IMR-90 (cell line): ENCODE measurements at regions not wholly inside any gene's neighbourhood (a gene's known extent, or its start where the extent isn't known, plus 50 kb on each side); places are given as distances from the start of the nearest gene placed in this dataset.

Experiments
- ATAC-seq: fragments of 200-7000 bp; cut with Tn5 transposase; 2 replicates; pipeline ENCODE4 v1.9.1; 2020; ENCODE audit warnings: low read depth, mild to moderate bottlenecking, moderate library complexity
- BruUV-seq: library from RNA; stranded (reverse); fragments of 400-500 nt; replicated peaks from 2 replicates; lab custom pipeline; 2021; lab: Mats Ljungman, UMichigan
- CTCF ChIA-PET: fragments of 300-600 bp; formaldehyde crosslinking; extraction: SDS; loops from one replicate; lab custom pipeline; 2021; ENCODE audit warnings: antibody characterized with exemption; lab: Yijun Ruan, JAX
- POLR2A ChIA-PET: fragments of 300-600 bp; sonication (Branson Sonifier 250); formaldehyde crosslinking; loops from one replicate; lab custom pipeline; 2022; ENCODE audit warnings: antibody characterized with exemption; ENCODE audit not compliant: unreplicated experiment; lab: Charles Lee
- DNase-seq: peaks from one replicate; pipeline ENCODE4 v3.0.0; 2013
- H2AFZ ChIP-seq: replicated peaks from 2 replicates; pipeline ENCODE3; 2013; ENCODE audit warnings: low read length, mild to moderate bottlenecking; ENCODE audit not compliant: poor library complexity
- H2AK5ac ChIP-seq: 2 replicates; pipeline ENCODE4 v1.6.1; 2013; ENCODE audit warnings: low read depth, low read length, inconsistent platforms
- H2AK9ac ChIP-seq: replicated peaks from 2 replicates; pipeline ENCODE3; 2013; ENCODE audit warnings: mild to moderate bottlenecking, low read depth, low read length, moderate library complexity; ENCODE audit not compliant: poor library complexity
- H2BK120ac ChIP-seq: 2 replicates; pipeline ENCODE4 v1.6.1; 2013; ENCODE audit warnings: low read depth, low read length, inconsistent platforms
- H2BK15ac ChIP-seq: 3 replicates; pipeline ENCODE4 v1.6.1; 2013; ENCODE audit warnings: low read depth, low read length, inconsistent platforms
- H2BK20ac ChIP-seq: 2 replicates; pipeline ENCODE4 v1.6.1; 2013; ENCODE audit warnings: low read depth, mild to moderate bottlenecking, inconsistent platforms, low read length, moderate library complexity
- H2BK5ac ChIP-seq: 2 replicates; pipeline ENCODE4 v1.6.1; 2013; ENCODE audit warnings: mild to moderate bottlenecking, low read depth, low read length, inconsistent platforms; ENCODE audit not compliant: poor library complexity, severe bottlenecking
- H3K14ac ChIP-seq: replicated peaks from 2 replicates; pipeline ENCODE4 v1.6.1; 2013; ENCODE audit warnings: low read depth, low read length, inconsistent platforms
- H3K18ac ChIP-seq: 2 replicates; pipeline ENCODE4 v1.6.1; 2013; ENCODE audit warnings: low read depth, low read length, control low read depth
- H3K23ac ChIP-seq: 2 replicates; pipeline ENCODE4 v1.6.1; 2013; ENCODE audit warnings: low read depth, low read length, inconsistent platforms
- H3K27ac ChIP-seq: 2 replicates; pipeline ENCODE4 v1.5.1; 2013; ENCODE audit warnings: mild to moderate bottlenecking, control low read depth, low read length; ENCODE audit not compliant: insufficient read depth
- H3K27me3 ChIP-seq: 2 replicates; pipeline ENCODE4 v1.6.1; 2013; ENCODE audit warnings: low read length; ENCODE audit not compliant: control insufficient read depth, insufficient read depth
- H3K36me3 ChIP-seq: 2 replicates; pipeline ENCODE4 v1.6.1; 2013; ENCODE audit warnings: low read length, mixed read lengths; ENCODE audit not compliant: control insufficient read depth, insufficient read depth
- H3K4ac ChIP-seq: 2 replicates; pipeline ENCODE4 v1.6.1; 2013; ENCODE audit warnings: low read depth, low read length, inconsistent platforms
- H3K4me1 ChIP-seq: 2 replicates; pipeline ENCODE4 v1.6.1; 2013; ENCODE audit warnings: low read length, mixed read lengths; ENCODE audit not compliant: control insufficient read depth, insufficient read depth
- H3K4me2 ChIP-seq: 2 replicates; pipeline ENCODE4 v1.6.1; 2013; ENCODE audit warnings: low read depth, mild to moderate bottlenecking, control low read depth, low read length, moderate library complexity
- H3K4me3 ChIP-seq: 2 replicates; pipeline ENCODE4 v1.5.1; 2013; ENCODE audit warnings: low read depth, mild to moderate bottlenecking, control low read depth, low read length, moderate library complexity; ENCODE audit not compliant: insufficient read depth
- H3K56ac ChIP-seq: 2 replicates; pipeline ENCODE4 v1.6.1; 2013; ENCODE audit warnings: low read length, inconsistent platforms; ENCODE audit not compliant: insufficient read depth; ENCODE audit errors: extremely low read depth
- H3K79me1 ChIP-seq, 2 experiments: 2 replicates each; pipeline ENCODE4 v1.6.1; 2013; ENCODE audit warnings: low read length in 2 of 2, inconsistent platforms in 1 of 2, low read depth in 1 of 2
- H3K9ac ChIP-seq: 2 replicates; pipeline ENCODE4 v1.6.1; 2013; ENCODE audit warnings: low read depth, low read length, control low read depth
- H3K9me1 ChIP-seq: 2 replicates; pipeline ENCODE4 v1.6.1; 2013; ENCODE audit warnings: low read length, inconsistent platforms; ENCODE audit not compliant: insufficient read depth
- H3K9me3 ChIP-seq: 2 replicates; pipeline ENCODE4 v1.6.1; 2013; ENCODE audit warnings: low read length; ENCODE audit not compliant: control insufficient read depth, insufficient read depth
- H4K20me1 ChIP-seq: 2 replicates; pipeline ENCODE4 v1.6.1; 2013; ENCODE audit warnings: low read length, inconsistent platforms; ENCODE audit not compliant: insufficient read depth
- H4K5ac ChIP-seq: 2 replicates; pipeline ENCODE4 v1.6.1; 2013; ENCODE audit warnings: mild to moderate bottlenecking, low read depth, low read length, control low read depth
- H4K8ac ChIP-seq, 2 experiments: 2 replicates each; pipeline ENCODE4 v1.6.1; 2013; ENCODE audit warnings: low read depth in 2 of 2, low read length in 2 of 2, control low read depth in 1 of 2, inconsistent platforms in 1 of 2
- H4K91ac ChIP-seq: 2 replicates; pipeline ENCODE4 v1.6.1; 2013; ENCODE audit warnings: low read depth, low read length, inconsistent platforms; ENCODE audit not compliant: insufficient read depth
- BHLHE40 ChIP-seq: fragments of 150-350 bp; IDR thresholded peaks from 2 replicates; pipeline ENCODE4 v1.6.1; 2016; ENCODE audit warnings: mild to moderate bottlenecking, low read depth, low read length
- CEBPB ChIP-seq: IDR thresholded peaks from 2 replicates; pipeline ENCODE4 v1.6.1; 2012; ENCODE audit warnings: low read depth, low read length, improper control_type of control experiment
- CHD1 ChIP-seq: IDR thresholded peaks from 2 replicates; pipeline ENCODE4 v1.6.1; 2012; ENCODE audit warnings: low read depth, low read length, improper control_type of control experiment
- FOS ChIP-seq: fragments of 150-350 bp; IDR thresholded peaks from 2 replicates; pipeline ENCODE4 v1.6.1; 2016; ENCODE audit warnings: low read depth, low read length
- MAFK ChIP-seq: IDR thresholded peaks from 2 replicates; pipeline ENCODE4 v1.6.1; 2012; ENCODE audit warnings: low read depth, low read length, improper control_type of control experiment
- MXI1 ChIP-seq: IDR thresholded peaks from 2 replicates; pipeline ENCODE4 v1.6.1; 2012; ENCODE audit warnings: low read depth, mild to moderate bottlenecking, low read length, moderate library complexity, borderline replicate concordance
- NFE2L2 ChIP-seq: fragments of 150-350 bp; IDR thresholded peaks from 2 replicates; pipeline ENCODE4 v1.6.1; 2016; ENCODE audit warnings: low read depth, mild to moderate bottlenecking, low read length
- POLR2A ChIP-seq: IDR thresholded peaks from 2 replicates; pipeline ENCODE4 v1.6.1; 2012; ENCODE audit warnings: mild to moderate bottlenecking, low read depth, low read length
- RAD21 ChIP-seq: IDR thresholded peaks from 2 replicates; pipeline ENCODE4 v1.6.1; 2012; ENCODE audit warnings: low read length, improper control_type of control experiment
- RCOR1 ChIP-seq: IDR thresholded peaks from 2 replicates; pipeline ENCODE4 v1.6.1; 2012; ENCODE audit warnings: mild to moderate bottlenecking, low read length, improper control_type of control experiment; ENCODE audit not compliant: insufficient replicate concordance
- RFX5 ChIP-seq: IDR thresholded peaks from 2 replicates; pipeline ENCODE4 v1.8.0; 2012; ENCODE audit warnings: low read depth, mild to moderate bottlenecking, low read length, moderate library complexity
- SMC3 ChIP-seq: fragments of 150-350 bp; IDR thresholded peaks from 2 replicates; pipeline ENCODE4 v1.6.1; 2016; ENCODE audit warnings: low read depth, mild to moderate bottlenecking, antibody characterized with exemption, low read length, moderate library complexity
- USF2 ChIP-seq: fragments of 150-350 bp; IDR thresholded peaks from 2 replicates; pipeline ENCODE4 v1.6.1; 2017; ENCODE audit warnings: mild to moderate bottlenecking, antibody characterized with exemption, low read length, low read depth
- WGBS, 2 experiments: methylation state at CpG; one replicate each; pipeline versions ENCODE4 v1.1.5 to v1.1.7; 2013; ENCODE audit warnings: missing lambda C conversion rate in 2 of 2; ENCODE audit not compliant: insufficient read length in 1 of 2; ENCODE audit errors: extremely low coverage in 2 of 2; 5-methylcytosine and 5-hydroxymethylcytosine counted together
- dilution Hi-C: fragments of 300-500 bp; cut with HindIII; formaldehyde crosslinking; loops from one replicate; pipeline ENCODE4 v1.14.3; 2018; ENCODE audit warnings: low sequenced_read_pairs; ENCODE audit not compliant: unreplicated experiment
- in situ Hi-C: fragments of 300-500 bp; cut with MboI; formaldehyde crosslinking; loops from 3 replicates; pipeline ENCODE4 v1.14.3; 2019; ENCODE audit warnings: low sequenced_read_pairs, inconsistent platforms, mixed read lengths
- intact Hi-C: fragments of 100-400 bp; cut with micrococcal nuclease; formaldehyde crosslinking; loops from 2 replicates; pipeline ENCODE4 v1.10.0; 2022

GRCh38 chrX:27924261-27924660 lies 57.0 kb downstream of the DCAF8L1 start:
- Histone ChIP-seq H2BK120ac (no peak overlapping the region), H3K4me3 (no peak overlapping the region), H3K4me2 (no peak overlapping the region), H2AFZ (no peak overlapping the region), H3K9ac (no peak overlapping the region), H3K56ac (no peak overlapping the region), H4K20me1 (no peaks in the 10 kb centered on the region), H3K4ac (no peak overlapping the region), H3K27me3 (no peaks in the 10 kb centered on the region), H4K8ac (no peak overlapping the region), H4K91ac (no peak overlapping the region), H3K4me1 (no peaks in the 10 kb centered on the region), H3K36me3 (no peaks in the 10 kb centered on the region), H3K14ac (no peak overlapping the region), H3K23ac (no peak overlapping the region), H2BK5ac (no peak overlapping the region), H3K9me1 (no peaks in the 10 kb centered on the region), H2BK15ac (no peak overlapping the region), H2AK5ac (no peak overlapping the region), H3K18ac (no peak overlapping the region), H2AK9ac (no peak overlapping the region), H3K79me1 (no peaks in the 10 kb centered on the region), H2BK20ac (no peak overlapping the region), H3K9me3 (no peaks in the 10 kb centered on the region), H4K5ac (no peak overlapping the region), H3K27ac (no peak overlapping the region)
- intact Hi-C loops (no loop called here), in situ Hi-C loops (no loop called here), dilution Hi-C loops (no loop called here)
- TF ChIP-seq RAD21: no peak
- TF ChIP-seq RFX5: no peak
- TF ChIP-seq POLR2A: no peak
- TF ChIP-seq SMC3: no peak
- no peak for TF ChIP-seq FOS
- no peak for TF ChIP-seq MAFK
- no peak for TF ChIP-seq RCOR1
- TF ChIP-seq CEBPB: no peak
- TF ChIP-seq NFE2L2: no peak
- TF ChIP-seq MXI1: no peak
- TF ChIP-seq USF2: no peak
- TF ChIP-seq BHLHE40: no peak
- TF ChIP-seq CHD1: no peak
- ATAC-seq: no peak
- POLR2A ChIA-PET: no interaction called here
- WGBS, 2 experiments: 20% methylated on average over 1 of the region's 4 CpGs; no CpG with 5 or more reads in 1 of the 2 experiments
- CTCF ChIA-PET: no interaction called here
- BruUV-seq: no TSS peak
- DNase-seq: peak; percentile 6
